Skeletal muscle tissue (tissue), 3 donors: ENCODE measurements at regions not wholly inside any gene's neighbourhood (a gene's known extent, or its start where the extent isn't known, plus 50 kb on each side); places are given as distances from the start of the nearest gene placed in this dataset.
"Not testable (repeated sequence)": the region's sequence is repeated elsewhere in the genome, so short reads cannot be mapped to it uniquely, and the experiment has no call there.

ENCODE experiments used
- H3K27ac ChIP-seq: one replicate; pipeline ENCODE4 v1.7.0; 2013; ENCODE audit warnings: mild to moderate bottlenecking, low read depth, low read length, inconsistent platforms
- H3K27me3 ChIP-seq, 3 donors: one replicate each; pipeline ENCODE4 v1.7.0; 2013; ENCODE audit warnings: low read length in 3 of 3; ENCODE audit not compliant: control insufficient read depth in 3 of 3, insufficient read depth in 3 of 3
- H3K36me3 ChIP-seq, 3 donors: one replicate each; pipeline ENCODE4 v1.7.0; 2013; ENCODE audit warnings: low read length in 3 of 3; ENCODE audit not compliant: control insufficient read depth in 3 of 3, insufficient read depth in 3 of 3
- H3K4me1 ChIP-seq, 3 donors: one replicate each; pipeline ENCODE4 v1.7.0; 2013; ENCODE audit warnings: low read length in 3 of 3, mild to moderate bottlenecking in 3 of 3; ENCODE audit not compliant: control insufficient read depth in 3 of 3, insufficient read depth in 3 of 3
- H3K4me3 ChIP-seq, 3 donors: one replicate each; pipeline ENCODE4 v1.7.0; 2013; ENCODE audit warnings: low read length in 3 of 3
- H3K9ac ChIP-seq, 3 donors: one replicate each; pipeline ENCODE4 v1.7.0; 2013; ENCODE audit warnings: low read length in 3 of 3, mild to moderate bottlenecking in 3 of 3, moderate library complexity in 2 of 3, low read depth in 1 of 3
- H3K9me3 ChIP-seq, 3 donors: one replicate each; pipeline ENCODE4 v1.7.0; 2013; ENCODE audit warnings: low read length in 3 of 3; ENCODE audit not compliant: control insufficient read depth in 3 of 3
- donor health status: Osteomylitis.

- Histone ChIP-seq H3K9ac (no peak overlapping the region), H3K27me3 (no peaks in the 10 kb centered on the region), H3K36me3 (no peaks in the 10 kb centered on the region), H3K4me3 (no peak overlapping the region), H3K27ac (no peak overlapping the region), H3K4me1 (no peaks in the 10 kb centered on the region), H3K9me3 (peaks cover 5 to 12% (median 5%) of the 10 kb centered on the region in 3 donors)
Observed at GRCh38 chr6:156674197-156674596, 103.0 kb upstream of the ARID1B start.

GRCh38 chr6:156670097-156670496 lies 107.1 kb upstream of the ARID1B start:
- not testable (repeated sequence) for H3K27me3 ChIP-seq, H3K4me3 ChIP-seq, H3K27ac ChIP-seq

GRCh38 chr6:156662025-156662445 lies 115.1 kb upstream of the ARID1B start:
- no peak overlapping the region for H3K4me3 ChIP-seq
- peaks cover 7 to 13% (median 12%) of the 10 kb centered on the region in 3 donors for H3K4me1 ChIP-seq
- H3K9ac ChIP-seq = no peak overlapping the region
- peaks cover 0 to 2% (median 0%) of the 10 kb centered on the region in 3 donors for H3K9me3 ChIP-seq
- H3K27ac ChIP-seq = no peak overlapping the region
- no peaks in the 10 kb centered on the region for H3K27me3 ChIP-seq
- no peaks in the 10 kb centered on the region for H3K36me3 ChIP-seq

More at GRCh38 chr6:156670097-156670496, 107.1 kb upstream of the ARID1B start:
- not testable (repeated sequence) for H3K36me3 ChIP-seq, H3K9ac ChIP-seq, H3K4me1 ChIP-seq
- H3K9me3 ChIP-seq = peaks cover 0 to 11% (median 5%) of the 10 kb centered on the region in 3 donors

GRCh38 chr6:156660389-156660788 lies 116.8 kb upstream of the ARID1B start:
- H3K9ac ChIP-seq = no peak overlapping the region
- H3K9me3 ChIP-seq = peaks cover 0 to 2% (median 0%) of the 10 kb centered on the region in 3 donors
- no peak overlapping the region for H3K4me3 ChIP-seq
- H3K4me1 ChIP-seq = peaks cover 7 to 13% (median 12%) of the 10 kb centered on the region in 3 donors
- no peaks in the 10 kb centered on the region for H3K27me3 ChIP-seq
- H3K36me3 ChIP-seq = no peaks in the 10 kb centered on the region
- no peak overlapping the region for H3K27ac ChIP-seq

- Histone ChIP-seq H3K27me3 (no peaks in the 10 kb centered on the region), H3K9me3 (peaks cover 0 to 2% (median 0%) of the 10 kb centered on the region in 3 donors), H3K27ac (no peak overlapping the region), H3K4me3 (no peak overlapping the region), H3K4me1 (peaks cover 7 to 13% (median 12%) of the 10 kb centered on the region in 3 donors), H3K36me3 (no peaks in the 10 kb centered on the region), H3K9ac (no peak overlapping the region)
Observed at GRCh38 chr6:156659822-156660198, 117.4 kb upstream of the ARID1B start.

- Histone ChIP-seq H3K9ac (peak overlapping the region in 1 of 3 donors; percentile 9), H3K27ac (no peak overlapping the region)
Observed at GRCh38 chr6:156658966-156659821, 118.0 kb upstream of the ARID1B start.

GRCh38 chr6:156658186-156658965 lies 118.8 kb upstream of the ARID1B start:
- peak overlapping the region; percentile 0 to 63 (median 41) for H3K4me3 ChIP-seq
- H3K27me3 ChIP-seq = no peaks in the 10 kb centered on the region
- no peak overlapping the region for H3K27ac ChIP-seq
- H3K36me3 ChIP-seq = no peaks in the 10 kb centered on the region
- peaks cover 0 to 2% (median 0%) of the 10 kb centered on the region in 3 donors for H3K9me3 ChIP-seq
- H3K9ac ChIP-seq = peak overlapping the region in 2 of 3 donors; percentile 0 to 9
- H3K4me1 ChIP-seq = peaks cover 7 to 13% (median 12%) of the 10 kb centered on the region in 3 donors

More at GRCh38 chr6:156658966-156659821, 118.0 kb upstream of the ARID1B start:
- H3K27me3 ChIP-seq = no peaks in the 10 kb centered on the region
- peaks cover 0 to 2% (median 0%) of the 10 kb centered on the region in 3 donors for H3K9me3 ChIP-seq
- no peaks in the 10 kb centered on the region for H3K36me3 ChIP-seq
- H3K4me1 ChIP-seq = peaks cover 7 to 13% (median 12%) of the 10 kb centered on the region in 3 donors
- H3K4me3 ChIP-seq = peak overlapping the region in 2 of 3 donors; percentile 0 to 63

GRCh38 chr6:156657296-156657695 lies 119.9 kb upstream of the ARID1B start:
- H3K27me3 ChIP-seq = no peaks in the 10 kb centered on the region
- H3K9ac ChIP-seq = no peak overlapping the region
- no peak overlapping the region for H3K27ac ChIP-seq

GRCh38 chr6:156654919-156655918 lies 122.0 kb upstream of the ARID1B start:
- H3K9ac ChIP-seq = no peak overlapping the region
- H3K27ac ChIP-seq = no peak overlapping the region
- peaks cover 7 to 13% (median 12%) of the 10 kb centered on the region in 3 donors for H3K4me1 ChIP-seq
- no peak overlapping the region for H3K4me3 ChIP-seq
- H3K27me3 ChIP-seq = no peaks in the 10 kb centered on the region
- peaks cover 0 to 4% (median 0%) of the 10 kb centered on the region in 3 donors for H3K9me3 ChIP-seq
- no peaks in the 10 kb centered on the region for H3K36me3 ChIP-seq

More at GRCh38 chr6:156657296-156657695, 119.9 kb upstream of the ARID1B start:
- H3K9me3 ChIP-seq = no peaks in the 10 kb centered on the region
- peak overlapping the region in 1 of 3 donors; percentile 29 for H3K4me3 ChIP-seq
- no peaks in the 10 kb centered on the region for H3K36me3 ChIP-seq
- peaks cover 7 to 13% (median 12%) of the 10 kb centered on the region in 3 donors for H3K4me1 ChIP-seq
